K562 (cell line): ENCODE measurements at regions not wholly inside any gene's neighbourhood (a gene's known extent, or its start where the extent isn't known, plus 50 kb on each side); places are given as distances from the start of the nearest gene placed in this dataset.
A peak's percentile ranks its signal among the peaks of the same experiment; 100 is the strongest.

Experiments used
- ETS1 ChIP-seq: conservative IDR thresholded peaks from 2 replicates; pipeline ENCODE4 v1.6.1; 2011; ENCODE audit warnings: low read depth, mild to moderate bottlenecking, low read length; ENCODE audit not compliant: control insufficient read depth
- FOXK2 ChIP-seq, 2 experiments: fragments of 450-650 bp; IDR thresholded peaks in 1 of 2; conservative IDR thresholded peaks in 1 of 2; 2 replicates each; pipeline ENCODE4 v1.6.1; 2016; ENCODE audit warnings: low read depth in 2 of 2, mild to moderate bottlenecking in 1 of 2
- GATAD2B ChIP-seq: fragments of 450-650 bp; IDR thresholded peaks from 2 replicates; pipeline ENCODE4 v1.6.1; 2017; ENCODE audit warnings: mild to moderate bottlenecking, borderline replicate concordance
- HES1 ChIP-seq: fragments of 450-650 bp; IDR thresholded peaks from 2 replicates; pipeline ENCODE4 v1.6.1; 2016; ENCODE audit warnings: low read depth, mild to moderate bottlenecking, moderate library complexity
- KAT2B ChIP-seq: IDR thresholded peaks from one replicate; pipeline ENCODE4 v1.6.1; 2012; ENCODE audit warnings: low read depth, mild to moderate bottlenecking, control low read depth, inconsistent platforms, low read length, moderate library complexity
- KDM2B ChIP-seq: fragments of 250-450 bp; sonication (Bioruptor Pico); IDR thresholded peaks from 2 replicates; pipeline ENCODE4 v1.8.0; 2021; ENCODE audit warnings: mild to moderate bottlenecking, moderate library complexity
- KLF10 ChIP-seq: fragments of 250-450 bp; sonication (Bioruptor Pico); IDR thresholded peaks from 2 replicates; pipeline ENCODE4 v1.6.1; 2021; ENCODE audit warnings: matching md5 sums
- MCM3 ChIP-seq: fragments of 450-650 bp; IDR thresholded peaks from 2 replicates; pipeline ENCODE4 v1.6.1; 2016
- NR2C1 ChIP-seq, 2 experiments: fragments of 450-650 bp; IDR thresholded peaks; 2 replicates each; pipeline ENCODE4 v1.6.1; 2017; ENCODE audit warnings: mild to moderate bottlenecking in 2 of 2, antibody characterized with exemption in 1 of 2, inconsistent platforms in 1 of 2, missing compliant biosample characterization in 1 of 2, missing genetic modification characterization in 1 of 2
- PHB2 ChIP-seq: fragments of 450-650 bp; IDR thresholded peaks from 2 replicates; pipeline ENCODE4 v1.6.1; 2017; ENCODE audit warnings: low read depth
- PYGO2 ChIP-seq: fragments of 450-650 bp; IDR thresholded peaks from 2 replicates; pipeline ENCODE4 v1.6.1; 2016; ENCODE audit warnings: mild to moderate bottlenecking, missing genetic modification characterization, moderate library complexity, missing compliant biosample characterization
- REST ChIP-seq, 2 experiments: fragments of 450-650 bp; formaldehyde crosslinking in 1 of 2; IDR thresholded peaks; 2 replicates each; pipeline versions ENCODE4 v1.4.0 to v1.6.1; 2014 to 2020; ENCODE audit warnings: mild to moderate bottlenecking in 2 of 2, borderline replicate concordance in 1 of 2, low read depth in 1 of 2
- SMAD2 ChIP-seq: fragments of 150-350 bp; IDR thresholded peaks from 2 replicates; pipeline ENCODE4 v1.6.1; 2014; ENCODE audit warnings: low read depth, mild to moderate bottlenecking, low read length
- SMAD3 ChIP-seq: fragments of 450-650 bp; formaldehyde crosslinking; conservative IDR thresholded peaks from 2 replicates; pipeline ENCODE4 v1.4.0; 2020; ENCODE audit warnings: mild to moderate bottlenecking
- TAF15 ChIP-seq: fragments of 200-400 bp; formaldehyde crosslinking; IDR thresholded peaks from 2 replicates; pipeline ENCODE4 v1.6.1; 2017; ENCODE audit warnings: mild to moderate bottlenecking, low read depth, low read length, moderate library complexity
- TRIM24 ChIP-seq, 2 experiments: fragments of 450-650 bp; IDR thresholded peaks; 2 replicates each; pipeline ENCODE4 v1.6.1; 2016
- ZNF655 ChIP-seq: fragments of 250-450 bp; sonication (Bioruptor Pico); IDR thresholded peaks from 2 replicates; pipeline ENCODE4 v1.5.0; 2021

- TF ChIP-seq REST (IDR thresholded peaks at IDR 0.05; ENCODE audit: borderline replicate concordance) (no peak), REST (CRISPR knock-in tag; IDR thresholded peaks at IDR 0.05; ENCODE audit: low read depth) (no peak), PHB2 (no peak), HES1 (no peak), PYGO2 (tag) (no peak), KAT2B (no peak), GATAD2B (peak; percentile 77; the same call in 1 of the 2 replicates), TRIM24 (IDR thresholded peaks at IDR 0.05) (peak; percentile 85 to 89), KDM2B (CRISPR knock-in tag) (no peak), ETS1 (no peak), NR2C1 (IDR thresholded peaks at IDR 0.05) (peak; percentile 72; the same call in 1 of the 2 replicates), NR2C1 (tag; IDR thresholded peaks at IDR 0.05) (peak; percentile 84), SMAD2 (no peak), MCM3 (no peak), ZNF655 (CRISPR knock-in tag) (no peak), SMAD3 (no peak), FOXK2 (conservative IDR thresholded peaks at IDR 0.05 in 1 of 2, IDR thresholded peaks at IDR 0.05 in 1 of 2; ENCODE audit: low read depth in 2 of 2) (no peak), KLF10 (CRISPR knock-in tag) (no peak), TAF15 (no peak)
These were observed 159.7 kb upstream of the MBNL1 start (continued) for GRCh38 chr3:152109038-152109437.
